Right renal pelvis (tissue), 4 donors: ENCODE measurements at regions not wholly inside any gene's neighbourhood (a gene's known extent, or its start where the extent isn't known, plus 50 kb on each side); places are given as distances from the start of the nearest gene placed in this dataset.

Experiments
- DNase-seq, 4 donors: peaks; one replicate each; pipeline ENCODE4 v3.0.0-alpha.2; 2013; ENCODE audit warnings: low read depth in 4 of 4, low spot score in 3 of 4, missing footprints in 1 of 4

DNA sequence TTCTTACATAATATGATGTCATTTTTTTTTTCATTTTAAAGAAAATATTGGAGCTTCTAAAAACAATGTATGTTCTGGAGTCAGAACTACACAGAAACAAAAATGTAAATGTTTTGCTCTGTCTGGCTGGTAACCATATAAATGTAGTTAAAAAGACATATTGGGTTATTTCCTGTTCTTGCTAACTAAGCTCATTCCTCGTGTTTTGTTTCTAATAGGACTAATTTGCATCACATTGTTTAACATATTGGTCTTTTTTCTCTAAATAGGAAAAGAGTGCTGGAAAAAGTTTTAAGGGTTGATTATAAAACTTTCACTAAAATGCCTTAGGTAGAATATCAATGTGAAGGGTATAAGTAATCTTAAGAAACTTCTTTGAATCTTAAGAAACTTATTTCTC, 221.3 kb downstream of the SLC6A15 start:
- no peak for DNase-seq

DNA sequence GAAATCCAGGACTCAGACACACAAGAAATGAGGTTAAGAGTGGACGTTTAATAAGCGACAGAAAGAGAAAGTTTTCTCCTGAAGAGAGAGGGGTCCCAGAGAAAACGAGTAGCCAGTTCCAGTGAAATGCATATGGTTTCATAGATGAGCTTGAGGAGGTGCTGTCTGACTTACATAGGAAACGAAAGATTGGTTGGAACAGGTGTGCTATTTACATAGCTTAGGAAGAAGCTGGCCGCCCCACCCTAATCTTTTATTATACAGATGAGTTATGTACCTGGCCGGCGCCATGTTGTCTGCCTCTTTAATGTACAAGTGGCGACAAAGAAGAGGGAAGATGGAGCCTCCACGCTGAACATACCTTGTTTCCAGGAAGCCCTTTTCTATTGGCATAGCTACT, 223.0 kb downstream of the SLC6A15 start:
- DNase-seq: no peak

DNA sequence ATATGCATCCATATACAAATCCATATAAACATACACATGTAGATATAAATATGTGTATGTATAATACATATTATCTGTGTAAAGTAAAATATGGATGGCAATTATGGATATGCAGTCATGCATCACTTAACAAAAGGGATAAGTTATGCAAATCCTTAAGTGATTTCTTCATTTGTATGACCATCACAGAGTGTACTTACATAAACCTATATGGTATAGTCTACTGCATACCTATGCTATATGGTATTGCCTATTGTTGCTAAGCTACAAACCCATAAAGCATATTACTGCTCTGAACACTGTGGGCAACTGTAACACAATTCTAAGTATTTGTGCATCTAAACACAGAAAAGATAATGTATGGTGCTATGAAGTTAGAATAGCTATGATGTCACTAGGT, 227.2 kb downstream of the SLC6A15 start:
- no peak for DNase-seq

DNA sequence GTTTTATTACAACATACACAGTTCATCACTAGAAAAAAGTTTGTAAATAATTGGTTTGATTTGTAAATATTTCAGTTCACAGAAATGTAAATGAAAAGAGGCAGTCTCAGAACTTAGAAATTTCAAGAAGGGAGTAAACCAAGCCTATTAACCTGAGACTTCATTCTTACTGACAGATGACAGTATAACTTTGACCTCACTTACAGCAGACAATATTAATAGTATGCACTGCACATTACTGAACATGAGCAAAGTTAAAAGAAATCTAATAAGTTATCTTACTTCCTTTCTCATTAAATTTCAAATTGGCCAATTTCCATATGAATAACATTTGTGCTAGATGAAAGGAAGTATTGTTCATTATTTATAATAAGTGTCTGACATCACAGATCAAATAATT, 235.8 kb downstream of the SLC6A15 start:
- no peak for DNase-seq

DNA sequence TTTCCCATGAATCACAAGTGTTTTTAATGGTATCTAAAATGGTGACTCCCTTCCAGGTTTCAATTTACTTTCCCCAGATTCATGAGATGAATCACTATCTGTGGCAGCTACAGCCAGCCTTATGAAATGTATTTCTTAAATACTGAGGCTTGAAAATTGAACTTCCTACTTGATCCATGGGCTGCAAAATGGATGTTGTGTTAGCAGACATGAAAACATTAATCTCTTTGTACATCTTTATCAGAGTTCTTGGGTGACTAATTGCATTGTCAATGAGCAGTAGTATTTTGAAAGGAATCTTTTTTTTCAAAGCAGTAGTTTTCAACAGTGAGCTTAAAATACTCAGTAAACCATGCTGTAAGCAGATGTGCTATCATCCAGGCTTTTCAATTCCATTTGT, 250.8 kb downstream of the SLC6A15 start:
- no peak for DNase-seq

DNA sequence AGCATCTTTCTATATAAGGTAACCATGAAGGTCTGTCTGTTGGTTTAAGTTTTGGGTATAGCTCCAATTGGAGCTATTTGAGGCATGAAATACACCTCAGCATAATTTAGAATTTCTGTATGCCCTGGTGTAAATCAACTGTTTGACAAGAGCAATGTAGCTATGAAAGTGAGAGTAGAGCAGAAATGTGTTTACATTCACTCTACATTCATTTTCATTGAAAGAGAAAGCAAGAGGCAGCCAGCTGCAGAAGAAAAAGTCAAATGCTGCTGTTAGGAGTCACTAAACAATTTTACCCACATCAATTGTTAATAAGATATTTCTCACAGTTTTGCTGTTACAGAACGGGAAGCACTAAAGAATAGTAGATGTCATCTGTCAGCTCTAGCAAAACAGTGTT, 252.5 kb downstream of the SLC6A15 start:
- no peak for DNase-seq

DNA sequence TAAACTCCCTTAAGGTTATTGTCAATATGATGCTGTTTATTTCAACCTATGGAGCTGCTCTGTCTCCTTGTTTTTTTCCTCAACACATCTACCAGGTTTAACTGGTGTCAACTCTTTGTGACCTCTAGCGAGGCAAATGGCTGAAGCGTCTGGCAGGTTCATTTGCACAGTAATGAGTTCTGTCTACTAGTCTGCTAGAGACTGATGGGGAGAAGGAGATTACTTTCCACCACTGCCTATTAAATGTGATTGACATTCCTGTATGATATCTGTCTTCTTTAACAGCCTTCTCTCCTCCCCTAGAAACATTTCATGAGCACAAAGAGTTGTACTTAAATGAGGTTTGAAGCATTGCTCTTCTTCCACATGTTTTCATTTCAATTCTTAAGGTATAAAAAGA, 253.7 kb downstream of the SLC6A15 start:
- no peak for DNase-seq

DNA sequence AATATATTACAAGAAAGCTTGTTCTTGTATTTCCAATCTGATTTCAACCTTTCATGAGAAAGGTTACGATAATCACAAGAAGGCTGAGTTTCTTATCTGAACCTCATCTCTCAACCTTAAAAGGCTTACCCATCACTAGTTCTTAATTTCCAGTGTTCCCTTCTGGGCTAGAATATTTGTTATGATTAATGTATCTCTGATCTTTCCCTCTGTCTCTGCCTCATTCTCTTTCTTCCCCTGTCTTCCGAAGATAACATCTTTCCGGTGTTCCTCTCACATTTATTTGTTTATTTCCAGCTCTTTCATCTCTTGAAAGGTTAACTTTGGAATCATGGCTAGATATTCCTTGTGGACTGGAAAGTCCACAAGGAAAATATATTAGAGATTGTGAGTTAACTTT, 255.9 kb downstream of the SLC6A15 start:
- no peak for DNase-seq

DNA sequence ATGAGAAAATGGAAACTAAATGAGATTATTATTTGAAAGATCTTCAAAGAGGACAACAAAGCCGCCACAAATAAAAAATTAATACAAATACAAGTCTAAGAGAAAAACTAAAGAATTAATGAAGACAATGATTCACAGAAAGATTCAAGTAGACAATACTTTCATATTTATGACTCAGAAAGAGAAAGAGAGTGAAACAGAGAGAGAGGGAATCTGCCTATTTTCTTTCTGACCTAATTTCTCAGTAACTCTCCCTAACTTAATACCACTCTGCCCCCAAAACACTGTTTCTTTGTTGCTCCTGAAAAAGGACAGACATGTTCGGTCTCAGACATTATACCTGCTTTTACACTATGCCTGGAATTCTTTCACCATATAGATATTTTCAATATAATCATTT, 259.1 kb downstream of the SLC6A15 start:
- no peak for DNase-seq

DNA sequence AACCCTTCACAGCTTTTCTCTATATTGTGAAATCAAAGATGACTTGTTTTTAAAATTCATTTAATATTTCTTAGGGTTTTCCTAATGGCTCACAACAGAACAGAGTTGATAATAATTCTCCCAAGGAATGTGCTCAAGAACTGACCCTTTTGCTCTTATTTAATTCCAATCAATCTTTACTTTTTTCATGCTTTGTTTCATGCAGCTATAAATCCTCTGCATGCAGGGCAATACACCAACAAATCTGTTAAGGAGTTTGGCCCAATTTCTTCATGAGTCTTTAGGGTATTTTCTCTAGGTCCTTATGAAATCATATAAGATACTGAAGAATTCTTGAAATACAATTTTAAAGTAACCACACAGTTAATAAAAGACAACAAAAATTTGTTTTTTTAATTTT, 264.2 kb downstream of the SLC6A15 start:
- DNase-seq: no peak

DNA sequence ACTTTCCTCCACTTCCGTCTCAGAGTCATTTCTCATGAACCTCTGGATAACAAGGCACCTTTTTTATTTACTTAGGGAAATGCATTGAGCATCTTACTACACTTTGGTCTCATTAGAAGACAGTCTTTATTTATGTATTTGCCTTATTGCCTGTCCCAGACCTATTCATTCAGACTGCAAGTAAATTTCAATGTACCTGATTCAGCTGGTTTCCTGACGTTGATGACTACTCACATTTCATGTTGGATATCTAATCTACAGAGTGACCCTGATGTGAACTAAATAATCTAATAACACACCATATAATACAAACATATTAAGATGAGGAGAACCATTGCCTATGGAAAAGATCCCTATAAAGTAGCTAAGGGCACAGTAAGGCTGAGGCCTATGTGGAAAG, 267.7 kb downstream of the SLC6A15 start:
- DNase-seq: no peak

DNA sequence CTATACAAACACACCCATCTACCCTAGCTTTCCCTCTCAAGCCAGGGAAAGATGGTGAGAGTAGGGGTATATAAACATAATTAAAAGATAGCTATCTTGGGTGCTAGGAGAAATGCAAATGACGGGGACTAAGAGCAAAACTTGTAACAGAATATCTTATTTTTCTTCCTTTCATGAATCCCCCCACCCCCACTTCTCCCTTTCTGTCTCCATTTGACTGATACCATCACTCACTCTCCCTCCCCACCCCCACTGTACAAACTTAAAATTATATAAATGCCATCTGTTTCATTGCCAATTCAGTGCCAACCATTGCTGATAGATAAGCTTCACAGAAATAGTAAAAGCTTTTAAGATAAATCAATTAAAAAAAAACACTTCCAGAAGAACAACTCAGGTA, 268.6 kb downstream of the SLC6A15 start:
- DNase-seq: no peak

DNA sequence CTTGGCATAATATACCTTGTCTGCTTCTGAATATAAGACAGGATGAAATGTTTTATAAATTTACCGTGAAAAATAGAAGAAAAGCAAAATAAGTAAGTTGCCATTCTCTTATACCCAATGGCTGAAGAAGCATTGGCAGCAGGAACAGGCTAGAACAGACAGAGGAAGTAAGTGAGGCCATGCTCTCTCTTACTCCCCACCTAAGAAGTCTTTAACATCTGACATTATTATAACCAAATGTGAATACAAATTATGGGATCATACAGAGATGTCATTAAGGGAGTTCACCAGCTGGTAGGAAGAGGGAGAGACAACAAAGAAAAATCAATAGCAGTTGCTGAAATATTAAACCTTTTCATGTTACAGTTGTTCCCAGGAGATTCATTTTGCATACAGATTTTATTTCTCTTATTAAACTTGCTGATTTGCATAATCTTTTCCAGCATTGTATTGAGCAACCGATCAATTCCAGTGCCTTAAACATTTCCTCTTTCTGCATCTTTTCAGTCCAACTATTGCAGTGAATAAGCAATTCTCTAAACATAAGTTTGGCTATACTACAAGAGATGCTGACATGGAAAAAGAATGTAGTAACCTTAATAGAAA, 270.6 kb downstream of the SLC6A15 start:
- DNase-seq: no peak

DNA sequence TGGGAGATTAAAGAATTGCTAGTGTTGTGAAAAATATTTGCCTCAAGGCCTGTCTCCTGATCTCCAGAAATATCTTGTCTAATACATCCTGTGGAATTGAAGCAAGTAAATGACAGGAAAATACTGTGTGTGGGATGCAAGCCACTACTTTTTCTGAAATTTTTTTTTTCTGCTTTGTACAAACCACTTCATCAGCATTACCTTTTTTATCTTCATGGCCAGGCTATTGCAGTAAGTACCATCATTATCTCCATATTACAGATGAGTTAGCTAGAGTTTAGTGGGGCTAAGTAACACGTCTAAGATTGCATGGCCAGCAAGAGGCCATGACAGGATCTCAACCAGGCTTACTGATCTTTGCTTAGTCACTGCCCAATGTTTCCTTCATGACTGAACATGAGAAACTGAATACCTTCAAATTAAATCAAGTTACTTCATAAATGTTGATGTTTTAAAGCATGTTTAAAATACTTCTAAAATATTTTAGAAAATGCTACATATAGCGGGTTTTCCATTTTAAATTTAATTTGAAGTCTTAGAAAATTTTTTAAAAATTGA, 273.7 kb downstream of the SLC6A15 start:
- DNase-seq: no peak

DNA sequence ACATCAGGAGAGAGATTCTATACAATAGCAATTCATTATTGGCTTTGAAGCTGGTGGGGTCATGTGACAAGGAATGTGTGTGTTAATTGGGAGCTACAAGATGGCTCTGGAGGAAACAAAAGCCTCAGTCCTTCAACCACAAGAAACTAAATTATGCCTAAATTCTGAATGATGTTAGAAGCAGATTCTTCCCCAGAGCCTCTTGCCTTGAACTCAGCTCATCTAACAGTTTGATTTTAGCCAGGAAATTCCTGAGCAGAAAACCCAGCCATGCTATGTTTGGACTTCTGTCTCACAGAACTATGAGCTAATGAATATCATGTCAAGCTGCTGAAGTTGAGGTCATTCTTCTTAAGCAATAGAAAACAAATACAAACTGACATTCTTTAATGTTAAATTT, 274.7 kb downstream of the SLC6A15 start:
- DNase-seq: no peak

DNA sequence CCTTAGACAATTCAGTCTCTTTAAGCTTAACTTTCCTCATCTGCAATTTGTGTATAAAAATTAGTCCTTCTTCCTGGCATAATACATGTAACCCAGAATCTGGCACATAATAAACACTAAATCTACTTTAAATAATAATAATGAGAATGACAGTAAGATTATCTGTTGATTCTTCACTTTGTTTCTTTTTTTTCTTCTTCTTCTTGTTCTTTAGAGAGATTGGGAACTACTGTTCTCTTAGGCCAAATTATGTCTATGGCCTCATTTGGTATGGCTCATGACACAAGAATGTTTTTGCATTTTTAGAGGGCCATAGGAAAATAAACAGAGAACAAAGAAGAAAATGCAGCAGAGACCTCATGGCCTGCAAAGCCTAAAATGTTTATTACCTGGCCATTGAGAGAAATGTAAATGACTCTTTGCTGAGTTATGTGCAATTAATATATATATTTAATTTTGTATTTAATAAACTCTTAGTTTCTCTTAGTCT, 275.8 kb downstream of the SLC6A15 start:
- DNase-seq: no peak

DNA sequence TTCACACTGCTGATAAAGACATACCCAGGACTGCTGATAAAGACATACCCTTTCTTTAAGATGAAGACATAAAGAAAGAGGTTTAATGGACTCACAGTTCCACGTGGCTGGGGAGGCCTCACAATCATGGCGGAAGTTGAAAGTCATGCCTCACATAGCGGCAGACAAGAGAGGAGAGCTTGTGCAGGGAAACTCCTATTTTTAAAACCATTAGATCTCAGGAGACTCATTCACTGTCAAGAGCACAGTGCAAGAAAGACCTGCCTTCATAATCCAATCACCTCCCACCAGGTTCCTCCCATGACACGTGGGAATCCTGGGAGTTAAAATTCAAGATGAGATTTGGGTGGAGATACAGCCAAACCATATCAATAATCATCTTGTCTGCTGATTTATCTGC, 278.1 kb downstream of the SLC6A15 start:
- no peak for DNase-seq

DNA sequence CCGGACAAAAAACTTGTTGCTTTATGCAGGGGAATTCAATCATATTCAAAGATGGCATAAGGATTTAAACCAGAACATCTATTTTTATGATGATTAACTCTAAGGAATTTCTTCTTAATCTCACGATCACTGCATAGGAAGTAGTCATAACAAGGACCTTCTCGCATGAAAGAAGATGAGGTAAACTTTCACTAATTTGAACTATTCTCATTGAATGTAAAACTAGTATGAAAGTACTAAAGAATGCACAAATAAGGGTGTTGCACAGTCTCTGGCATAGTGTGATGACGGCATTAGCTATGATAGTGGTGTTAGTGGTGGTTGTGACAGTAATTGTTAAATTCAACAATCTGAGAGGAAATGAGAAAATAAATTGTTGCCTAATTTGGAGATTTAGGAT, 280.0 kb downstream of the SLC6A15 start:
- DNase-seq: no peak

DNA sequence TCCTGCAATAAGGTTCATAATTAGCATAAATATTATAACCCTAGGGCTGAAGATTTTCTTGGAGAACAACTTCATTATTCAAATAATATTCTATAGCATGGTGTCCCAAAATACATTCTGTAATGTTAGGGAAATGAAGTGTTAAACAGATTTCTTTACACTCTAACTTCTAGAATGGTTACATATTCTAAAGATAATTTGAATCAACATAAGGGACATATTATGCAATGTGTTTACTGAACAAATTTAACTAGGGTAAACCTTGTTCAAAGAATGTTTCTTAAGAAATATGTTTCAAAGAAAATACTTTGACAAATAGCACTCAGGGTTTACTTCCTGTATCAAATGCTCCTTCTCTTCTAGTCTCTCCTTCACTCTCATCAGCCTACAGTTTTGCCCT, 281.6 kb downstream of the SLC6A15 start:
- DNase-seq: no peak

DNA sequence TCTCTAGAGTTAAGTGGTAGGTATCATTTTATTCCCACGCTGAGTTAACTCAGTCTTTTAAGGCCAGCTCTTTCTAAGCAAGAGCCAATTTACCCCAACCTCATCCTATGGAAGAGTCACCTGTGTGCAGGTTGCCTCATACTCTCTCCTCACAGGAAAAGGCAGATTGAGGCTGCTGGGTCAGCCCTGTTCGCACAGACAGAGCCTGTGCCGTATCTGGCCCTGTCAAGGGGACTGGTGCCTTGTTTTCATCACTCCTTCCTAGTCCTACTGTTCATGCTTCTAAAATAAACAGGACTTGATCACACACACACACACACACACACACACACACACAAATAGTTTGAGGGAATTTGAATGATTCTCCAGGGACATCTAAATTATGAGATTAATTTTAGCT, 285.0 kb downstream of the SLC6A15 start:
- no peak for DNase-seq

DNA sequence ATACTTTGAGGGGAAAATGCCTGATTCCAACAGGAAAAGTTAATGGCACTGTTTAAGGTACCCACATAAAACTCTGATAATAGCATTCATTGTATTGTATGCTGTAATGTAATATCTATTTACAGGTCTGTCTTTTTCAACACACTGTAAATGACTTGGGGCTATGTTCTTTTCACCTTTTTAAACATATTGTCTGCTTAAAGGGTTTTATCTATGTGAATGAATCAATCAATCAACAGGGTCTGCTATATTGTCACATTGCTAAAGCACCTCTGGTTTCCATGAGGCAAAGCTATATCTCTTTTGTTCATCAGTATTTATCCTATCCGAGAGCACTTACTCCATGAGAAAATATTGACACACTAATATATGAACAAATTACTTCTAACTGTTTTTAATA, 288.0 kb downstream of the SLC6A15 start:
- DNase-seq: no peak

DNA sequence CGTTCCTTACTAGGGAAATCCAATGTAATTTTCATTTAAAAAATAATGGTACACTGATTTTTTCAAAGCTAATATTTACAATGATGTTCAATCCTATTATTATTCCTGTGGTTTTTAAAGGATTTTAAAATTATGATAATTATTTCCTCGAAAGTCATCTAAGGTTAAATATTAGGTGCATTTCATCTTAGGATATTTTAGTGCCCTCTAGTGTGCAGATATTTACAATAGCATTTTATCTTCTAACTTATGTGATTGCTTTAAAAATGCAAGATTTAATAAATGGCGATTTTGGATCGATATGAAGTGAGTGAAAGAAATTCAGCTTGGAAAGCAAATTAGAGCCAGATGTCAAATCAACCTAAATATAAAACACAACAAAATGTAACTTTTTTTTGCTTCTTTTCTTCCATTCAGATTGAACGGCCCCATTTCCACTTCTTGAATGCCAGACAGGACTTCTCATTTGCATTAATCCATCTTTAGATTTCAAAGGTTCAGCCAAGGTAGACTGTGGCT, 293.5 kb downstream of the SLC6A15 start:
- no peak for DNase-seq
